KMS-11 (cell line): ENCODE measurements at regions not wholly inside any gene's neighbourhood (a gene's known extent, or its start where the extent isn't known, plus 50 kb on each side); places are given as distances from the start of the nearest gene placed in this dataset.
"Not testable (repeated sequence)": the region's sequence is repeated elsewhere in the genome, so short reads cannot be mapped to it uniquely, and the experiment has no call there.

Experiments used
- H2AFZ ChIP-seq: fragments of 200-600 bp; sonication (generic); 2 replicates; pipeline ENCODE4 v1.6.1; 2016; ENCODE audit warnings: antibody characterized with exemption, mixed run types, low read depth
- H3K27ac ChIP-seq: fragments of 200-600 bp; sonication (generic); 2 replicates; pipeline ENCODE4 v1.6.1; 2016; ENCODE audit warnings: mild to moderate bottlenecking, mixed run types
- H3K27me3 ChIP-seq: fragments of 200-600 bp; sonication (generic); 2 replicates; pipeline ENCODE4 v1.6.1; 2017; ENCODE audit warnings: mild to moderate bottlenecking, low read depth, mixed run types, moderate library complexity; ENCODE audit not compliant: insufficient read depth
- H3K36me3 ChIP-seq: fragments of 200-600 bp; sonication (generic); 2 replicates; pipeline ENCODE4 v1.6.1; 2017; ENCODE audit warnings: mild to moderate bottlenecking, mixed run types; ENCODE audit not compliant: insufficient read depth
- H3K4me1 ChIP-seq: fragments of 200-600 bp; sonication (generic); 2 replicates; pipeline ENCODE4 v1.6.1; 2016; ENCODE audit warnings: mild to moderate bottlenecking, low read depth, mixed run types; ENCODE audit not compliant: poor library complexity, severe bottlenecking
- H3K4me2 ChIP-seq: fragments of 200-600 bp; sonication (generic); 2 replicates; pipeline ENCODE4 v1.7.0; 2016; ENCODE audit warnings: mild to moderate bottlenecking, mixed run types
- H3K4me3 ChIP-seq: fragments of 200-600 bp; sonication (generic); IDR thresholded peaks from 2 replicates; pipeline ENCODE4 v1.6.1; 2017; ENCODE audit warnings: low read depth, low read length, mixed read lengths; ENCODE audit not compliant: insufficient read depth
- H3K79me2 ChIP-seq: fragments of 200-600 bp; sonication (generic); 2 replicates; pipeline ENCODE4 v1.6.1; 2016; ENCODE audit warnings: low read depth, mixed run types; ENCODE audit not compliant: insufficient read depth
- H3K9ac ChIP-seq: fragments of 200-600 bp; sonication (generic); 2 replicates; pipeline ENCODE4 v1.6.1; 2016; ENCODE audit warnings: mild to moderate bottlenecking, mixed run types
- H4K20me1 ChIP-seq: fragments of 200-600 bp; sonication (generic); 2 replicates; pipeline ENCODE4 v1.6.1; 2016; ENCODE audit warnings: mild to moderate bottlenecking, mixed run types; ENCODE audit not compliant: insufficient read depth
- CTCF ChIP-seq: fragments of 200-600 bp; sonication (generic); conservative IDR thresholded peaks from 2 replicates; pipeline ENCODE4 v1.6.1; 2017; ENCODE audit warnings: low read depth, mild to moderate bottlenecking, antibody characterized with exemption, low read length, moderate library complexity, mixed read lengths

- Histone ChIP-seq H3K36me3 (no peaks in the 10 kb centered on the region), H3K27me3 (no peaks in the 10 kb centered on the region), H3K79me2 (no peaks in the 10 kb centered on the region), H2AFZ (no peak overlapping the region), H3K27ac (no peak overlapping the region), H3K4me1 (no peaks in the 10 kb centered on the region), H3K9ac (no peak overlapping the region), H3K4me2 (no peak overlapping the region), H3K4me3 (no peak overlapping the region), H4K20me1 (no peaks in the 10 kb centered on the region)
- TF ChIP-seq CTCF = no peak
Observed at GRCh38 chr7:131152766-131153165, 174.9 kb upstream of the MKLN1 start.

- H3K79me2 ChIP-seq = no peaks in the 10 kb centered on the region
- no peaks in the 10 kb centered on the region for H3K27me3 ChIP-seq
- H3K27ac ChIP-seq = no peak overlapping the region
- TF ChIP-seq CTCF = no peak
- H4K20me1 ChIP-seq = no peaks in the 10 kb centered on the region
- H3K4me1 ChIP-seq = no peaks in the 10 kb centered on the region
- no peaks in the 10 kb centered on the region for H3K36me3 ChIP-seq
- no peak overlapping the region for H3K9ac ChIP-seq
- H2AFZ ChIP-seq = no peak overlapping the region
- no peak overlapping the region for H3K4me2 ChIP-seq
- H3K4me3 ChIP-seq = no peak overlapping the region
Observed at GRCh38 chr7:131154380-131154779, 173.3 kb upstream of the MKLN1 start.

DNA sequence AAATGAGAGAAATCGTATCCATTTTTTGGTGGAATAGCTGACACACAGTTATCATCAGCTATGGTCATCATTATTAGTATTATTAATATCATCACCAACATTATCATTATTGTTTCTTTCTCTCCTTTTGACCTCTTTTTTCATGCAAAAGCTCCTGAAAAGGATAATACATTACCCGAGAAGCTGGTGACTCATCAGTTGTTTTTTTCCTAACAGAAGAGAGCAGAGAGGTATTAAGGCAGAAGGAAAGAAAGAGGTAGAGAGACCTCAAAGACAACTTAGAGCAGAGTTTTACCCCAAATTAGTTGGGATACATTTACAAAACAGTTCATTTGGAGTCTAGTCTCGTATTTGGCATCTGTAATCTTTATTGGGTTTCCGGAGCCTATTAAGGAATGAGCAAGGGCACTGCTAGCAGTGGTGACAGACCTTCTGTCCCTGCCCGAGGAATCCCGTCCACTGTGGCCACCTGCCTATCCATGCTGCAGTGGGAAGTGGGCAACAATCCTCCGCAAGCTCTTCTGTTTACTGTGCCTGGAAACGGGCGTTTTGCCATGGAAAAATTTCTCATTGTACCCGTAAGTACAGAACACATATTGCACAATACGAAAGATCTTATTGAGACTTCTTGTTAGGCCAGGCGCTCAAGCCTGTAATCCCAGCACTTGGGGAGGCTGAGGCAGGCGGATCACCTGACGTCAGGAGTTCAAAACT lies 170.0 kb upstream of the MKLN1 start:
- H3K27me3 ChIP-seq = no peaks in the 10 kb centered on the region
- H3K4me3 ChIP-seq = no peak overlapping the region
- H4K20me1 ChIP-seq = no peaks in the 10 kb centered on the region
- H3K36me3 ChIP-seq = no peaks in the 10 kb centered on the region
- H3K27ac ChIP-seq = no peak overlapping the region
- no peaks in the 10 kb centered on the region for H3K79me2 ChIP-seq
- no peak for TF ChIP-seq CTCF
- H3K4me1 ChIP-seq = no peaks in the 10 kb centered on the region
- no peak overlapping the region for H3K9ac ChIP-seq
- no peak overlapping the region for H3K4me2 ChIP-seq
- no peak overlapping the region for H2AFZ ChIP-seq

- not testable (repeated sequence) for H3K27me3 ChIP-seq, H3K9ac ChIP-seq, H3K4me1 ChIP-seq, H3K4me2 ChIP-seq, H3K36me3 ChIP-seq, H4K20me1 ChIP-seq, H2AFZ ChIP-seq, H3K79me2 ChIP-seq, H3K27ac ChIP-seq, H3K4me3 ChIP-seq
Observed at GRCh38 chr7:131158244-131158636, 169.4 kb upstream of the MKLN1 start.

DNA sequence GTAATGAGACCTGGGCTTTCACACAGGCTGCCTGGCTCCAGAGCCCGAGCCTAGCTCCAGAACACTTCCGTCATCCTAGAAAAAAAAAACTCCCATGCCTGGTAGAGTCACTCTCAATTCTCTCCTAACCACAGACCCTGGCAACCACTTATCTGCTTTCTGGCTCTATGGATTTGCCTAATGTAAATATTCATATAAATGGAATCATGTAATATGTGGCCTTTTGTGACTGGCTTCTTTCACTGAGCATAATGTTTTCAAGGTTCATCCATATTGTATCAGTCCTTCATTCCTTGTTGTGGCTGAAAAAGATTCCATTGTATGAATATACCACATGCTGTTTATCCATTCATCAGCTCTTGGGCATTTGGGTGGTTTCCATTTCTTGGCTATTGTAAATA lies 167.7 kb upstream of the MKLN1 start:
- H3K4me3 ChIP-seq = no peak overlapping the region
- H3K27me3 ChIP-seq = no peaks in the 10 kb centered on the region
- H2AFZ ChIP-seq = no peak overlapping the region
- no peak overlapping the region for H3K9ac ChIP-seq
- no peak overlapping the region for H3K27ac ChIP-seq
- H3K4me1 ChIP-seq = no peaks in the 10 kb centered on the region
- no peak overlapping the region for H3K4me2 ChIP-seq
- no peaks in the 10 kb centered on the region for H4K20me1 ChIP-seq
- no peak for TF ChIP-seq CTCF
- H3K79me2 ChIP-seq = no peaks in the 10 kb centered on the region
- H3K36me3 ChIP-seq = no peaks in the 10 kb centered on the region
